ENCODE measurements at regions not wholly inside any gene's neighbourhood (a gene's known extent, or its start where the extent isn't known, plus 50 kb on each side); places are given as distances from the start of the nearest gene placed in this dataset.
"Not testable (repeated sequence)": the region's sequence is repeated elsewhere in the genome, so short reads cannot be mapped to it uniquely, and the experiment has no call there.

GRCh38 chr15:22572152-22572735 is 113.5 kb downstream of the GOLGA6L22 start:
- H3K27me3 Mint-ChIP-seq (ENCODE audit: low read depth in 2 of 2); H3K27me3 ChIP-seq (ENCODE audit: control insufficient read depth, insufficient read depth, low read length); DNase-seq; H3K4me3 Mint-ChIP-seq; H3K4me3 ChIP-seq (ENCODE audit: low read length); H3K36me3 Mint-ChIP-seq; H3K4me1 Mint-ChIP-seq; H3K27ac ChIP-seq (ENCODE audit: low read length); H3K4me1 ChIP-seq (ENCODE audit: control insufficient read depth, insufficient read depth, low read length); intact Hi-C loops (cut with micrococcal nuclease); H3K9me3 ChIP-seq (ENCODE audit: control insufficient read depth, insufficient read depth, low read length); H3K27ac Mint-ChIP-seq; H3K9me3 Mint-ChIP-seq; H3K36me3 ChIP-seq (ENCODE audit: control insufficient read depth, insufficient read depth, low read length): not testable (repeated sequence)
- ATAC-seq, result peak in 1 of 3 donors; percentile 16
- 100% methylated on average over 2 of the region's 6 CpGs for WGBS (ENCODE audit: insufficient coverage)

DNA sequence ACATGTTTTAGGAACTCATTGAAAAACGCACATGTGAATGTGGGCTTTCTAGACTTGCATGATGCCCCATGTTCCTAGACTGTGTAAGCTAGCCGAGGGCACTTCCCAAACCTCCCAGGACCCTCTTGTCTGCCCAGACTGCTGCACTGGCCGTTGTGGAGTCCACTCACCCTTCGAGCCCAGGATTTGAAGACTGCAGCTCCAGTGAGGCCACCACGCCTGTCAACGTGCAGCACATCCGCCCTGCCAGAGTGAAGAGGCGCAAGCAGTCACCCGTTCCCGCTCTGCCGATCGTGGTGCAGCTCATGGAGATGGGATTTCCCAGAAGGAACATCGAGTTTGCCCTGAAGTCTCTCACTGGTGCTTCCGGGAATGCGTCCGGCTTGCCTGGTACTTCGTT is 114.1 kb downstream of the GOLGA6L22 start:
- DNase-seq; H3K27me3 Mint-ChIP-seq (ENCODE audit: low read depth in 2 of 2); H3K4me1 Mint-ChIP-seq; ATAC-seq; H3K27me3 ChIP-seq (ENCODE audit: control insufficient read depth, insufficient read depth, low read length); H3K4me3 Mint-ChIP-seq; H3K9me3 Mint-ChIP-seq; H3K27ac ChIP-seq (ENCODE audit: low read length); intact Hi-C loops (cut with micrococcal nuclease); H3K9me3 ChIP-seq (ENCODE audit: control insufficient read depth, insufficient read depth, low read length); H3K36me3 Mint-ChIP-seq; H3K4me1 ChIP-seq (ENCODE audit: control insufficient read depth, insufficient read depth, low read length); H3K27ac Mint-ChIP-seq; H3K4me3 ChIP-seq (ENCODE audit: low read length); H3K36me3 ChIP-seq (ENCODE audit: control insufficient read depth, insufficient read depth, low read length): not testable (repeated sequence)
- 97% methylated on average over 12 of the region's 17 CpGs for WGBS (ENCODE audit: insufficient coverage)

DNA sequence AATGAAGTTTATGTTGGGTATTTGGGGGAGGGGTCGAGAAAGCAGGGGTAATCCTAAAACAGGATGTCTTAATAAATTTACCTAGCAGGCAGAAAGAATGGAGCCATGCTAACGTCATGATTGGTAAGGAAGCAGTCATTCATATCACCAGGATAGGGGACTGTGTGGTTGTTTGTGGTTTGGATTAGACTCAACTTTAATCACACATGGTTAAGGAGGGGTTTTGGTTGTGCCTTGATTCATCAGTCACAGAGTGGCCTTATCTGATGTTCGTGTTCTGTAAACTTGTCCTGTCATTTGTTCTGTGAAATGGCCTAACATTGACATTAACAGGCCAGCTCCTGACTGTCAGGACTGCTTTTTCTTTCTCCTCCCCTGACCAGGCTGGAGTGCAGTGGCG is 119.1 kb downstream of the GOLGA6L22 start:
- H3K27ac Mint-ChIP-seq; H3K27ac ChIP-seq (ENCODE audit: low read length); H3K36me3 ChIP-seq (ENCODE audit: control insufficient read depth, insufficient read depth, low read length); H3K9me3 ChIP-seq (ENCODE audit: control insufficient read depth, insufficient read depth, low read length); H3K36me3 Mint-ChIP-seq; DNase-seq; ATAC-seq; H3K4me1 Mint-ChIP-seq; H3K27me3 ChIP-seq (ENCODE audit: control insufficient read depth, insufficient read depth, low read length); H3K4me1 ChIP-seq (ENCODE audit: control insufficient read depth, insufficient read depth, low read length); H3K4me3 Mint-ChIP-seq; intact Hi-C loops (cut with micrococcal nuclease); H3K9me3 Mint-ChIP-seq; H3K4me3 ChIP-seq (ENCODE audit: low read length); H3K27me3 Mint-ChIP-seq (ENCODE audit: low read depth in 2 of 2): not testable (repeated sequence)
- WGBS (ENCODE audit: insufficient coverage), result no CpG with 5 or more reads among the region's 4 CpGs

DNA sequence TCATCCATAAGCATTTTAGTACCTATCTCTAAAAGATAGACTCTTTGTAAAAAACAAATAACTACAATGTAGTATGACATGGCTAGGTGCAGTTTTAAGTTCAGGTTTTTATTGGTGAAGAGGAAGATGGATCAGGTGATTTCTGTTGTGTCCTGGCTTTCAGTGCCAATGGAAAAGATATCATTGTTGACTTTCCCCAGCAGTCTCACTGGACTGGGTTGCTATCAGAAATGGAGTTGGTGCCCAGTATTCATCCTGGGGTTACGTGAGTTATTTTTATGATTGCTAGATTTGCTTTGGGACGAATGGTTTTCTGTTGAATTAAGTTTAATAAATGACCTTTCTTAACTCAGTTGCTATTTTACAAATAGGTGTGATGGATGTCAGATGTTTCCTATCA is 120.5 kb downstream of the GOLGA6L22 start:
- H3K36me3 Mint-ChIP-seq; intact Hi-C loops (cut with micrococcal nuclease); ATAC-seq; H3K4me1 Mint-ChIP-seq; H3K27ac ChIP-seq (ENCODE audit: low read length); H3K4me3 ChIP-seq (ENCODE audit: low read length); H3K4me3 Mint-ChIP-seq; H3K9me3 ChIP-seq (ENCODE audit: control insufficient read depth, insufficient read depth, low read length); H3K27ac Mint-ChIP-seq; H3K27me3 ChIP-seq (ENCODE audit: control insufficient read depth, insufficient read depth, low read length); H3K4me1 ChIP-seq (ENCODE audit: control insufficient read depth, insufficient read depth, low read length); H3K9me3 Mint-ChIP-seq; H3K36me3 ChIP-seq (ENCODE audit: control insufficient read depth, insufficient read depth, low read length); DNase-seq; H3K27me3 Mint-ChIP-seq (ENCODE audit: low read depth in 2 of 2): not testable (repeated sequence)
- no CpG with 5 or more reads among the region's 2 CpGs for WGBS (ENCODE audit: insufficient coverage)

DNA sequence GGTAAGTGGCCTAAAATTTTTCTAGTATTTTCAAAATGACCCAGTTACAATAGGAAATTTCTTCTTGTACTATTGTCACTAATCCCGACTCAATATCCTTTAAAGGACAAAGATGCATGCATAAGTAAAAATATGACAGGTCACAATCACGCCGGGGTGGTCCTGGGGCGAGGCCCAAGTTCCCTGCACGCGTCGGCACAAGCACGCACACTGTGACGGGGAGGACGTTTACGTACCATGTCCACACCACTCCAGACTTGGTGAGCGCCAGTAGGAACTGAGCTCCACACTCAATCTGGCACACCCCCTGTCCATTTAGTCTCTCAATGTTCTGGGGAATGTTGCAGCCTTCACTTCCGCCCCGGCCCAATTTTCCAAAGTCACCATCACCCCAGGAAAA is 128.7 kb downstream of the GOLGA6L22 start:
- H3K27ac ChIP-seq (ENCODE audit: low read length); H3K4me3 Mint-ChIP-seq; DNase-seq; H3K27me3 ChIP-seq (ENCODE audit: control insufficient read depth, insufficient read depth, low read length); H3K4me1 Mint-ChIP-seq; H3K27me3 Mint-ChIP-seq (ENCODE audit: low read depth in 2 of 2); H3K27ac Mint-ChIP-seq; H3K36me3 Mint-ChIP-seq; H3K9me3 Mint-ChIP-seq; H3K4me1 ChIP-seq (ENCODE audit: control insufficient read depth, insufficient read depth, low read length); intact Hi-C loops (cut with micrococcal nuclease); H3K36me3 ChIP-seq (ENCODE audit: control insufficient read depth, insufficient read depth, low read length); ATAC-seq; H3K4me3 ChIP-seq (ENCODE audit: low read length); H3K9me3 ChIP-seq (ENCODE audit: control insufficient read depth, insufficient read depth, low read length): not testable (repeated sequence)
- 100% methylated on average over 7 of the region's 14 CpGs for WGBS (ENCODE audit: insufficient coverage)

GRCh38 chr15:22598552-22598951 is 139.8 kb downstream of the GOLGA6L22 start:
- H3K9me3 Mint-ChIP-seq; H3K4me1 Mint-ChIP-seq; H3K4me3 Mint-ChIP-seq; H3K4me3 ChIP-seq (ENCODE audit: low read length); ATAC-seq; H3K27me3 Mint-ChIP-seq (ENCODE audit: low read depth in 2 of 2); intact Hi-C loops (cut with micrococcal nuclease); H3K36me3 ChIP-seq (ENCODE audit: control insufficient read depth, insufficient read depth, low read length); H3K27ac ChIP-seq (ENCODE audit: low read length); H3K4me1 ChIP-seq (ENCODE audit: control insufficient read depth, insufficient read depth, low read length); DNase-seq; H3K27ac Mint-ChIP-seq; H3K36me3 Mint-ChIP-seq; H3K9me3 ChIP-seq (ENCODE audit: control insufficient read depth, insufficient read depth, low read length); H3K27me3 ChIP-seq (ENCODE audit: control insufficient read depth, insufficient read depth, low read length): not testable (repeated sequence)
- 100% methylated on average over 5 of the region's 14 CpGs for WGBS (ENCODE audit: insufficient coverage)

GRCh38 chr15:22599526-22600320 is 141.0 kb downstream of the GOLGA6L22 start:
- H3K9me3 ChIP-seq (ENCODE audit: control insufficient read depth, insufficient read depth, low read length); ATAC-seq; H3K27me3 Mint-ChIP-seq (ENCODE audit: low read depth in 2 of 2); H3K36me3 ChIP-seq (ENCODE audit: control insufficient read depth, insufficient read depth, low read length); intact Hi-C loops (cut with micrococcal nuclease); DNase-seq; H3K27me3 ChIP-seq (ENCODE audit: control insufficient read depth, insufficient read depth, low read length); H3K27ac Mint-ChIP-seq; H3K4me3 ChIP-seq (ENCODE audit: low read length); H3K27ac ChIP-seq (ENCODE audit: low read length); H3K36me3 Mint-ChIP-seq; H3K4me1 ChIP-seq (ENCODE audit: control insufficient read depth, insufficient read depth, low read length); H3K9me3 Mint-ChIP-seq; H3K4me3 Mint-ChIP-seq; H3K4me1 Mint-ChIP-seq: not testable (repeated sequence)
- 95% methylated on average over 21 of the region's 30 CpGs for WGBS (ENCODE audit: insufficient coverage)

GRCh38 chr15:22616976-22617375 is 158.3 kb downstream of the GOLGA6L22 start:
- H3K4me1 ChIP-seq (ENCODE audit: control insufficient read depth, insufficient read depth, low read length); H3K4me3 Mint-ChIP-seq; H3K4me1 Mint-ChIP-seq; DNase-seq; H3K27me3 Mint-ChIP-seq (ENCODE audit: low read depth in 2 of 2); H3K9me3 ChIP-seq (ENCODE audit: control insufficient read depth, insufficient read depth, low read length); ATAC-seq; H3K36me3 ChIP-seq (ENCODE audit: control insufficient read depth, insufficient read depth, low read length); H3K27ac ChIP-seq (ENCODE audit: low read length); H3K27ac Mint-ChIP-seq; intact Hi-C loops (cut with micrococcal nuclease); H3K4me3 ChIP-seq (ENCODE audit: low read length); H3K27me3 ChIP-seq (ENCODE audit: control insufficient read depth, insufficient read depth, low read length); H3K9me3 Mint-ChIP-seq; H3K36me3 Mint-ChIP-seq: not testable (repeated sequence)
- 96% methylated on average over 3 of the region's 9 CpGs for WGBS (ENCODE audit: insufficient coverage)

Data from natural killer cell (primary cell).